HK-2 (cell line): ENCODE measurements at regions not wholly inside any gene's neighbourhood (a gene's known extent, or its start where the extent isn't known, plus 50 kb on each side); places are given as distances from the start of the nearest gene placed in this dataset.
A peak's percentile ranks its signal among the peaks of the same experiment; 100 is the strongest.
"Not testable (repeated sequence)": the region's sequence is repeated elsewhere in the genome, so short reads cannot be mapped to it uniquely, and the experiment has no call there.

Experiments used
- DNase-seq: peaks from one replicate; pipeline ENCODE4 v3.0.0-alpha.2; 2018; ENCODE audit not compliant: unreplicated experiment

DNA sequence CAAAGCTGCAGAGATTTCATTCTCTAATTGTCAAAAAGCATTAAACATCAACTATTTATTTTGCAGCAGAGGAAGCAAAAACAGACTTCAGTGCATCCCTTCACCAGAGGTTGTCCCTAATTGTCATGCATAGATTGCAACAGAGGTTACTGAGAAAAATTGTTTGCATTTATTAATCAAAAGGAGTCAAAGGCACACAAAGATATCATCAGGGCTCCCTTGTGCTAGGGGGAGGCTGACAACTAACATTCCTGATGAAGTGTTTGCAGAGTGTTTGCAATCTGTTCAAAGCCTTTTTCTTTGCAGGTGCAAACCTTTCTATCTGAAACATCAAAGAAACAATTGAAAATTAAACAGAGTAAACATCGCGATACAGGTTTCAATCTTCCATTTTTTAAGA, 227.5 kb downstream of the TEX36 start:
- no peak for DNase-seq

DNA sequence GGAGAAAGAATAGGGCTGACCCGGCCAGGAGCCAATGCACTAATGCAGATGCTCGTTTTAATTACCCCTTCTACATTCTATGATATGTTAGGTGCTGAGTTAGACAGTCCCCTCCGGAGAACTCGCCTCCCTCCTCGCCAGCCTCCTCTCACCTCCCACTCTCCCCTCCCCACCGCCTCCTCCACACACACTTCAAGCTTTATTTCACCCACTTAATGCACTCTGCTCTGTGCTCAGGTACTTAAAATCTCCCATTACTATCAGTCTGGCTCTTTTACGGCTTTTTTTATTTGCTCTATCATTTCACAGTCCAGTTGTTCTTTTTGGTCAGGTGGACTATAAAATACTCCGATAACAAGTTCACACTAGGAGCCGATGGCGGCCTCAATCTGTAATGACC, 231.6 kb downstream of the TEX36 start:
- no peak for DNase-seq

GRCh38 chr10:125450218-125450617, 232.7 kb downstream of the TEX36 start:
- no peak for DNase-seq

DNA sequence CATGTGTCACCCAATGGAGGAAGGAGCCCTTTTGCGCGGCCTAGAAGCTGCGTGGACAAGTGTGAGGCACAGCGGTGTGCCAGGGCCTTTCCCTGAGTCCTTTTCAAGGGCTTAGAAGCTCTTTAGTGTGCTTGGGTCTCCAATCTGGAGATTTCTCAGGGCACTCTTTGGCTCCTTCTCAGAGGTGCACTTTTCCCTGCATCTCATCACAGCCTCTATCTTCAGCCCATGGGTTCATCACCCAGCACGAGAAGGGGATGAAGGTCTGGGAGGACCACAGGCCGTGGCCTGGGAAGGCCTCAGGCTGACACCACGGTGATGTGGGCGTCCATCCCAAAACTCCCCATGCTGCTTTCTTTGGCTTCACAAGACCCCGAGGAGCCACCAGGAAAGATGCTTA, 233.4 kb downstream of the TEX36 start:
- DNase-seq, result no peak

GRCh38 chr10:125448596-125448995, 234.4 kb downstream of the TEX36 start:
- DNase-seq, result peak; percentile 21

DNA sequence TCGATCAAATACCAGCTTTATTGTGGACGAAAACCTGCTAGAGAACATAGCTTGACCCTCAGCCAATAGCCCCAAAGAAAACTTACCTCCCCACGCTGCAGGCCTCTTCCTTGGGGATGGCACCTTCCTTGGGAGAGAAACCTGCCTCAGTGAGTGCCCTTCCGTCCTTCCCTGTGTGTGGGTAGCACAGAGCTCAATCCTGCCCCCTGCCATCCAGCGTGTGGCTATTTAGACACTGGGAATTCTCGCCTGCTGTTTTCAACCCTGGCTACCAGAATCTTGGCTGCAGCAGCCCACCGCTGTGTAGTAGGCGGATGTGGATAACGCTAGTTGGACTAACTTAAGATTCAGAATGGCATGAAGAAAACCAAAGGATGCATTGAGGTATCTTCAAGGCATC, 238.2 kb downstream of the TEX36 start:
- no peak for DNase-seq

DNA sequence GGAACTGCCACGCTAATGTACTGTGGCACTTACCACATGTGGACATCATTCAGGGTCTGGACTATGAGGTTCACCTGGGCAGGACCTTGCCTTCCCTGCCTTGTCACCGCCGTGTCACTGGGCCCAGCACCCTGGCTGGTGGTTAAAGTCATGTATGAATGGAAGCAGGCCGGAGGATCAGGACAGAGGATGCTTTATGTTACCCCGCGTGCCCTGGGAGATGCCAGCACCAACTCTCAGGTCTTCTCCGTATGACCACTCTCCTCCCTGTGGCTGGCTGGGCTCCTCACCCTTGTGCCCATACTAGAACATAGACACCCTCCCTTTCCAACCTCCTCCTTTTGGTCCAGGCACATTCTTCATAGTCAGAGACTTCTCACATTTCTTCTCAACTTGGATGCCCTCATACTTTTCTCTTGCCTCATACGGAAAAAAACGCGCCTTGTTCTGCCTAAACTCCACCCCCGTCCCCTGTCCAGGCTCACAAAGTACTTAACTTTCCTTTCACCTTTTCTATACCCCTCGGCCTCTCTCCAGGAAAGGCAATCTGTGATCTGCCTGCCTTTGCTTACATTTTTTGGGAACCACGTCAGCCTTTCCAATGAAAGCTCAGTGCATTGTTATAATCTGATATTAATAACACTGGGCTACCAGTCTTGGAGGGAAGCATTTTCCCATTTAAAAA, 240.0 kb downstream of the TEX36 start:
- DNase-seq, result no peak

DNA sequence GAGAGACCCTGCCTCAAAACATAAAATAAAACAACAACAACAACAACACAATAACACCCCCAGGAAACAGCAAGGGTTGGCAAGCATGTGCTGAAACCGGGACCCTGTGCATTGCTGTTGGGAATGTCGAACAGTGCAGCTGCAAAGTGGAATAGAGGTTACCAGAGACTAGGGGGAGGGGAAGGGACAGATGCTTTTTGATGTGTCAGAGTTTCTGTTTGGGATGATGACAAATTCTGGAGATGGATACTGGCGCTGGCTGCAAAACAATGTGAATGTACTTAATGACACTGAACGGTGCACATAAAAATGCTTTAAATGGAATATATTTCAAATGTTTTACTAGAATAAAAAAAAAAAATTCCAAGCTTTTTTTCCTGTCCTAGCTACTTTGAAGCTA, 241.8 kb downstream of the TEX36 start:
- DNase-seq, result no peak

DNA sequence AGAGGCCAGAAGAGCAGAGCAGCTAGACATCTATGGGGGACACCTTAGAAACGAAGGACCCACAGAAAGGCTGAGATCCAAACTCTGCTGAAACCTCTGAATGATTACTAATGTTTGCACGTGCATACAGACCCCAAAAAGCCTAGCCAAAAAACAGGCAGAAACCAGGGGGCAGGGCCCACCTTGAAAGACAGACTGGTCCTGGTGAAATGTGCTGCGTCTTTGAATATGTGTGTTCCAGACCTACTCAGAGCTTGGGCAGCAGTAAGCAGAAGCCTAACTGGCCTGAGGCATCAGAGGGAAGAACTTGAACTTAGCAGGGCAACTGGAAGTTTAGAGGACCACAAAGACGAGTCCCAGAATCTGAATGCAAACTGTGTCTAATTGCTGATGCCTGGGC, 251.8 kb downstream of the TEX36 start:
- DNase-seq, result no peak

GRCh38 chr10:125428054-125428453, 254.9 kb downstream of the TEX36 start:
- DNase-seq, result no peak

- DNase-seq, result no peak
These were observed 258.6 kb downstream of the TEX36 start for GRCh38 chr10:125424191-125424847.

GRCh38 chr10:125423569-125423968, 259.4 kb downstream of the TEX36 start:
- DNase-seq, result no peak

DNA sequence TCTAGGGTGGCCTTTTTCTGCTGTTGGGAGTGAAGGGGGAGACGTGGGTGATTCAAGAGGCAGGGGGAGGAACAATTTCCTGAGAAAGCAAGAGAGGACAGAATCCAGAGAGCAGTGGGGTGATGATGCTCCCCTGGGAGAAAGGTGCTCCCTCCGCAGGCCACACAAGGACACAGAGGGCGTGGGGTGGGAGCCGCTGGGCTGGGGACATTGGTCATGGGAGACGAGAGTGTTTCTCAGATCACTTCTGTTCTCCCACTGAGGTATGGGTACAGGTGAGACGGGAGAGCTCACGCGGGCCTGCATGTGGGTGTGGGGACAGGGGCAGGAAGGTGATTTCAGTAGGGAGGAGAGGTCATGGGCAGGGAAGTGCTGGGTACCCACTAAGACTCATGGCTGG, 259.5 kb upstream of the CTBP2 start:
- no peak for DNase-seq

- no peak for DNase-seq
These were observed 258.8 kb upstream of the CTBP2 start for GRCh38 chr10:125419146-125419545.

GRCh38 chr10:125417605-125418004, 257.2 kb upstream of the CTBP2 start:
- no peak for DNase-seq

DNA sequence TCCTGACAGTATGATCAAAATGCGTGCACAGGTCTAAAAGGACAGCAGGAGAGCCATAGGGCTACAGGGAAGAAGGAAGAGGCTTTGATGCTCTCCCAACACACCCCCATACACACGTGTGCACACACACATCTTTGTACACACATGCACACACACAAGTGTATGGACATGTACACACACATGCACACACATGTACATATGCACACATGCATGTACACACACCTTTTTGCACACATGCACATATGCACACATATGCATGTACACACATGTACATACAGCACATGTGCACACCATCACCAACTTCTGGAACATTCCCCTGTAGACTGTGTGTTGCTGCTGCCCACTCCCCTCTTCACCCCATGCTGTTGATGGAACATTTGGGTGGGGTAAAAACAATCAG, 255.6 kb upstream of the CTBP2 start:
- no peak for DNase-seq

- DNase-seq, result no peak
These were observed 254.8 kb upstream of the CTBP2 start for GRCh38 chr10:125415006-125415633.

- peak; percentile 10 for DNase-seq
These were observed 251.4 kb upstream of the CTBP2 start for GRCh38 chr10:125411724-125412123.

DNA sequence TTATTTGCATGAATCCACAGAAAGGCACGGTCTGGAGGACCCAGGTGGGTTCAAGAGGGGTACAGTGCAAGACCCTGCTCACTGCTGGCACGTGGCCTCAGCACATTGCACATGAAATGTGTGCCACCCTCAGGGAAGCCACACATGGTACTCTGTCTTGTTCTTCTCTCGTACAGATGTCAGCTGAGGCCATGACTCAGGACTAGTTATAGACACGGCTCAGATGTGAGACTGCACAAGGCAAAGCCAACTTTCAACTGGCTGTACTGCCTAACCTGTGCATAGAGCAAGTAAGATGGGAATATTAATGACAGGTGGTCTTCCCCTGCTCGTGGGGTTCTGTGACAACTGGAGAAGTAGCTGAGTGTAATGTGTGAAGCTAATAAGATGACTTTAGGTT, 249.4 kb upstream of the CTBP2 start:
- no peak for DNase-seq

GRCh38 chr10:125407557-125407956, 247.2 kb upstream of the CTBP2 start:
- no peak for DNase-seq

- no peak for DNase-seq
These were observed 246.7 kb upstream of the CTBP2 start for GRCh38 chr10:125407000-125407502.

DNA sequence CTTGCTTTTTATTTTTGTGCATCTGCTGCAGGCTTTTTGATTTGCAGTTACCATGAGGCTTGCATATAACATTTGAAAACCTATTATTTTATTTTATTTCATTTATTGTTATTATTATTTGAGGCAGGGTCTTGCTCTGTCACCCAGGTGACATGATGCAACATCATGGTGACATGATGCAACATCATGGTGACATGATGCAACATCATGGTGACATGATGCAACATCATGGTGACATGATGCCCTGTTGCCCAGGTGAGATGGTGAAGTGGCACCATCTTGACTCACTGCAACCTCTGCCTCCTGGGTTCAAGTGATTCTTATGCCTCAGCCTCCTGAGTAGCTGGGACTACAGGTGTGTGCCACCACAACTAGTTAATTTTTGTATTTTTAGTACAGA, 244.5 kb upstream of the CTBP2 start:
- DNase-seq, result not testable (repeated sequence)

DNA sequence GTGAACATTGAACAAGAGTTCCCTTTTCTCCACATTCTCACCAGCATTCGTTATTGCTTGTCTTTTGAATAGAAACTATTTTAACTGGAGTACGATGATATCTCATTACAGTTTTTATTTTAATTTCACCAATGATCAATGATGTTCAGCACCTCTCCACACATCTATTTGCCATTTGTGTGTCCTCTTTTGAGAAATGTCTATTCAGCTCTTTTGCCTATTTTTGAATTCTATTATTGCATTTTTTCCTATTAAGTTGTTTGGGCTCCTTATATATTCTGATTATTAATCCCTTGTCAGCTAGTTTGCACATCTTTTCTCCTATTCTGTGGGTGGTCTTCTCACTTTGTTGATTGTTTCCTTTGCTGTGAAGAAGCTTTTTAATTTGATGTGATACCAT, 241.1 kb upstream of the CTBP2 start:
- no peak for DNase-seq
